ENCODE measurements at regions not wholly inside any gene's neighbourhood (a gene's known extent, or its start where the extent isn't known, plus 50 kb on each side); places are given as distances from the start of the nearest gene placed in this dataset.
A peak's percentile ranks its signal among the peaks of the same experiment; 100 is the strongest.
"Not testable (repeated sequence)": the region's sequence is repeated elsewhere in the genome, so short reads cannot be mapped to it uniquely, and the experiment has no call there.

GRCh38 chr2:184031402-184032147 is 566.8 kb upstream of the ZNF804A start:
- no peak for DNase-seq

GRCh38 chr2:184032983-184033382 is 565.3 kb upstream of the ZNF804A start:
- DNase-seq, result no peak

GRCh38 chr2:184037273-184037672 is 561.1 kb upstream of the ZNF804A start:
- no peak for DNase-seq

- DNase-seq, result no peak
Measured at GRCh38 chr2:184039493-184039892, 558.8 kb upstream of the ZNF804A start.

GRCh38 chr2:184040230-184040629 is 558.1 kb upstream of the ZNF804A start:
- DNase-seq, result no peak

- DNase-seq, result no peak
Measured at GRCh38 chr2:184041077-184041476, 557.3 kb upstream of the ZNF804A start.

- no peak for DNase-seq
Measured at GRCh38 chr2:184041777-184042176, 556.6 kb upstream of the ZNF804A start.

- DNase-seq, result no peak
Measured at GRCh38 chr2:184047536-184047935, 550.8 kb upstream of the ZNF804A start.

- DNase-seq, result no peak
Measured at GRCh38 chr2:184049566-184049965, 548.8 kb upstream of the ZNF804A start.

GRCh38 chr2:184053326-184053725 is 545.0 kb upstream of the ZNF804A start:
- peak; percentile 59 for DNase-seq

- not testable (repeated sequence) for DNase-seq
Measured at GRCh38 chr2:184054419-184054818, 543.9 kb upstream of the ZNF804A start.

- DNase-seq, result no peak
Measured at GRCh38 chr2:184057910-184058309, 540.4 kb upstream of the ZNF804A start.

GRCh38 chr2:184060268-184060667 is 538.1 kb upstream of the ZNF804A start:
- not testable (repeated sequence) for DNase-seq

GRCh38 chr2:184067502-184067901 is 530.8 kb upstream of the ZNF804A start:
- peak; percentile 29 for DNase-seq

GRCh38 chr2:184072470-184072869 is 525.9 kb upstream of the ZNF804A start:
- DNase-seq, result no peak

GRCh38 chr2:184078496-184078895 is 519.8 kb upstream of the ZNF804A start:
- no peak for DNase-seq

- no peak for DNase-seq
Measured at GRCh38 chr2:184091456-184091855, 506.9 kb upstream of the ZNF804A start.

- no peak for DNase-seq
Measured at GRCh38 chr2:184113696-184114403, 484.5 kb upstream of the ZNF804A start.

- DNase-seq, result no peak
Measured at GRCh38 chr2:184114439-184114838, 483.9 kb upstream of the ZNF804A start.

- DNase-seq, result no peak
Measured at GRCh38 chr2:184119989-184120800, 478.1 kb upstream of the ZNF804A start.

- DNase-seq, result no peak
Measured at GRCh38 chr2:184125867-184126266, 472.5 kb upstream of the ZNF804A start.

- no peak for DNase-seq
Measured at GRCh38 chr2:184129073-184129472, 469.3 kb upstream of the ZNF804A start.

GRCh38 chr2:184137955-184138354 is 460.4 kb upstream of the ZNF804A start:
- DNase-seq, result no peak

- DNase-seq, result no peak
Measured at GRCh38 chr2:184141866-184142265, 456.5 kb upstream of the ZNF804A start.

Data from NCI-H2081 treated with DMSO at 0.1 percent for 48 hours (cell line).